Activated B cell treated with CpG ODN at 0.5 μM for 24 hours (primary cell): ENCODE measurements at regions not wholly inside any gene's neighbourhood (a gene's known extent, or its start where the extent isn't known, plus 50 kb on each side); places are given as distances from the start of the nearest gene placed in this dataset.

Experiments used
- ATAC-seq: fragments of 200-7000 bp; cut with Tn5 transposase; one replicate; pipeline ENCODE4 v1.10.0; 2021; ENCODE audit warnings: low read depth, mild to moderate bottlenecking, moderate library complexity
- CTCF ChIA-PET: fragments of 350-600 bp; sonication (Branson Sonifier 250); formaldehyde crosslinking; loops from one replicate; lab custom pipeline; 2021; ENCODE audit warnings: antibody characterized with exemption; lab: Charles Lee
- POLR2A ChIA-PET: fragments of 350-600 bp; sonication (Branson Sonifier 250); formaldehyde crosslinking; loops from one replicate; lab custom pipeline; 2021; ENCODE audit warnings: antibody characterized with exemption; lab: Charles Lee
- DNase-seq: peaks from one replicate; pipeline ENCODE4 v3.0.0; 2022
- H3K27ac Mint-ChIP-seq: one replicate; pipeline ENCODE4 v1.8.0; 2020; ENCODE audit warnings: mixed read lengths
- H3K27me3 Mint-ChIP-seq: one replicate; pipeline ENCODE4 v1.8.0; 2021; ENCODE audit warnings: mixed read lengths
- H3K36me3 Mint-ChIP-seq: one replicate; pipeline ENCODE4 v1.8.0; 2021; ENCODE audit warnings: low read depth, mixed read lengths
- H3K4me1 Mint-ChIP-seq: one replicate; pipeline ENCODE4 v1.8.0; 2021; ENCODE audit warnings: mixed read lengths
- H3K4me3 Mint-ChIP-seq: one replicate; pipeline ENCODE4 v1.8.0; 2020; ENCODE audit warnings: mild to moderate bottlenecking, mixed read lengths
- H3K9me3 Mint-ChIP-seq: one replicate; pipeline ENCODE4 v1.8.0; 2020; ENCODE audit warnings: mixed read lengths
- intact Hi-C: fragments of 100-400 bp; cut with micrococcal nuclease; formaldehyde crosslinking; loops from one replicate; pipeline ENCODE4 v1.15.1; 2024
- TF ChIP-seq, protein P1 (sequence below): fragments of 200-600 bp; IDR thresholded peaks from one replicate; pipeline ENCODE4 v1.8.0; 2022; ENCODE audit warnings: antibody characterized with exemption, mild to moderate bottlenecking

DNA sequence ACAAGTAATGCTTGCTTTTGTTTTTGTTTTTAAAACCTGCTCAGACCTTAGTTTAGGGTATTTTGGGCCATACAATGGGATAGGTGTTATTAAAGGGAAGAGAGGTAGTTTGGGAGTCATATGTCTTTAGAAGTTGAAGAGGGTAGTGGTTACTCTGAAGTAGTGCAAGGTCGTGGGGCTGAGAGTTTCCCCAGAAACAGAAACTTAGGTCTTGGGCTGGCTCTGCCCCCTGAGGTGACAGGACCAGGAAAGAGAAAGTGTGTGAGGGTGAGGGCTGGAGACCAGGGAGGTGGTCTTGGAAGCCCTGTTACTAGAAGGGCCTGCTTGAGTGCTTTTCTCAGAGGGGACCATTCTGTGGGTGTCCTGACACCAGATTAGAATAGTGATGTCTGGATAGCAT, 500.5 kb upstream of the SPHKAP start:
- ChIA-PET CTCF (no interaction called here), POLR2A (no interaction called here)
- no peak for ATAC-seq
- intact Hi-C loops, result no loop called here
- Mint-ChIP-seq H3K4me3 (no peak overlapping the region), H3K4me1 (no peaks in the 10 kb centered on the region), H3K36me3 (no peaks in the 10 kb centered on the region), H3K27me3 (no peaks in the 10 kb centered on the region), H3K27ac (no peak overlapping the region), H3K9me3 (peaks cover 2% of the 10 kb centered on the region)
- TF ChIP-seq, protein P1, sequence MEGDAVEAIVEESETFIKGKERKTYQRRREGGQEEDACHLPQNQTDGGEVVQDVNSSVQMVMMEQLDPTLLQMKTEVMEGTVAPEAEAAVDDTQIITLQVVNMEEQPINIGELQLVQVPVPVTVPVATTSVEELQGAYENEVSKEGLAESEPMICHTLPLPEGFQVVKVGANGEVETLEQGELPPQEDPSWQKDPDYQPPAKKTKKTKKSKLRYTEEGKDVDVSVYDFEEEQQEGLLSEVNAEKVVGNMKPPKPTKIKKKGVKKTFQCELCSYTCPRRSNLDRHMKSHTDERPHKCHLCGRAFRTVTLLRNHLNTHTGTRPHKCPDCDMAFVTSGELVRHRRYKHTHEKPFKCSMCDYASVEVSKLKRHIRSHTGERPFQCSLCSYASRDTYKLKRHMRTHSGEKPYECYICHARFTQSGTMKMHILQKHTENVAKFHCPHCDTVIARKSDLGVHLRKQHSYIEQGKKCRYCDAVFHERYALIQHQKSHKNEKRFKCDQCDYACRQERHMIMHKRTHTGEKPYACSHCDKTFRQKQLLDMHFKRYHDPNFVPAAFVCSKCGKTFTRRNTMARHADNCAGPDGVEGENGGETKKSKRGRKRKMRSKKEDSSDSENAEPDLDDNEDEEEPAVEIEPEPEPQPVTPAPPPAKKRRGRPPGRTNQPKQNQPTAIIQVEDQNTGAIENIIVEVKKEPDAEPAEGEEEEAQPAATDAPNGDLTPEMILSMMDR, result no peak
- DNase-seq, result no peak

GRCh38 chr2:228681426-228681825, 499.9 kb upstream of the SPHKAP start:
- no peak for ATAC-seq

GRCh38 chr2:228678110-228678509, 496.6 kb upstream of the SPHKAP start:
- intact Hi-C loops, result no loop called here
- ATAC-seq, result no peak
- Mint-ChIP-seq H3K9me3 (no peaks in the 10 kb centered on the region), H3K27me3 (no peaks in the 10 kb centered on the region), H3K36me3 (no peaks in the 10 kb centered on the region), H3K4me3 (no peak overlapping the region), H3K4me1 (no peaks in the 10 kb centered on the region), H3K27ac (no peak overlapping the region)
- CTCF ChIA-PET, result no interaction called here
- POLR2A ChIA-PET, result no interaction called here
- DNase-seq, result no peak
- TF ChIP-seq, protein P1, result no peak

More at GRCh38 chr2:228681426-228681825, 499.9 kb upstream of the SPHKAP start:
- TF ChIP-seq, protein P1, result no peak
- no peaks in the 10 kb centered on the region for H3K27me3 Mint-ChIP-seq
- H3K36me3 Mint-ChIP-seq, result no peaks in the 10 kb centered on the region
- no peak overlapping the region for H3K27ac Mint-ChIP-seq
- intact Hi-C loops, result no loop called here
- H3K4me1 Mint-ChIP-seq, result no peaks in the 10 kb centered on the region
- POLR2A ChIA-PET, result no interaction called here
- H3K4me3 Mint-ChIP-seq, result no peak overlapping the region
- no peaks in the 10 kb centered on the region for H3K9me3 Mint-ChIP-seq
- CTCF ChIA-PET, result no interaction called here
- no peak for DNase-seq

GRCh38 chr2:228675646-228676045, 494.2 kb upstream of the SPHKAP start:
- ChIA-PET CTCF (no interaction called here), POLR2A (no interaction called here)
- TF ChIP-seq, protein P1, result no peak
- H3K27ac Mint-ChIP-seq, result no peak overlapping the region
- H3K27me3 Mint-ChIP-seq, result no peaks in the 10 kb centered on the region
- ATAC-seq (no peak), DNase-seq (no peak)
- no peaks in the 10 kb centered on the region for H3K36me3 Mint-ChIP-seq
- H3K4me1 Mint-ChIP-seq, result no peaks in the 10 kb centered on the region
- H3K4me3 Mint-ChIP-seq, result no peak overlapping the region
- intact Hi-C loops, result no loop called here
- no peaks in the 10 kb centered on the region for H3K9me3 Mint-ChIP-seq

DNA sequence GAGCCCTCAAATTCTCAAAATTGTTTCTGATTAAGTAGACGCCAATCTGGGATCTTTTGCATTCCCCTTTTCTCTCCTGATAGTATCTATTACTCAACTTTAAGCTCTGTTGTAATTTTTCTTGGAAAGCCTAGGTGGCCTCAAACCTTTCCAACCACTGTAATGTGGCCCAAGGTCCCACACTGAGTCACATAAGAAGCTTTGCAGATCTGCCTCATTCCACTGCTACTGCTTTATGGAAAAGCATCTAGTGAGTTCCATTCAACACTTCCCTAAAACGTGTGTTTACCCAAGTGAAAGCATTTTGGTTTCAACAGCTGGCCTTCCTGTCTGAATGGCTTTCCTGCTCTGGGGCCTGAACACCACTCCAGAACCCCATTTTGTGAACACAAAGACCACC, 493.6 kb upstream of the SPHKAP start:
- intact Hi-C loops, result no loop called here
- Mint-ChIP-seq H3K4me3 (no peak overlapping the region), H3K4me1 (no peaks in the 10 kb centered on the region), H3K27me3 (no peaks in the 10 kb centered on the region), H3K27ac (no peak overlapping the region), H3K36me3 (no peaks in the 10 kb centered on the region), H3K9me3 (no peaks in the 10 kb centered on the region)
- ATAC-seq (no peak), DNase-seq (no peak)
- ChIA-PET POLR2A (no interaction called here), CTCF (no interaction called here)
- TF ChIP-seq, protein P1, result no peak
